Testis (tissue), 2 donors: ENCODE measurements at regions not wholly inside any gene's neighbourhood (a gene's known extent, or its start where the extent isn't known, plus 50 kb on each side); places are given as distances from the start of the nearest gene placed in this dataset.

ENCODE experiments used
- DNase-seq: peaks from one replicate; pipeline ENCODE4 v3.0.0-alpha.2; 2019
- H3K27ac ChIP-seq, 2 donors: fragments of 200-600 bp; sonication (generic); one replicate each; pipeline ENCODE4 v1.5.1; 2019
- H3K27me3 ChIP-seq: fragments of 200-600 bp; sonication (generic); one replicate; pipeline ENCODE4 v1.5.1; 2019
- H3K36me3 ChIP-seq: fragments of 200-600 bp; sonication (generic); one replicate; pipeline ENCODE4 v1.5.1; 2017; ENCODE audit warnings: low read depth; ENCODE audit errors: missing control alignments
- H3K4me1 ChIP-seq: fragments of 200-600 bp; sonication (generic); one replicate; pipeline ENCODE4 v1.5.1; 2019
- H3K4me3 ChIP-seq, 2 donors: fragments of 200-600 bp; sonication (generic); one replicate each; pipeline ENCODE4 v1.5.1; 2017 to 2019
- H3K9me3 ChIP-seq: fragments of 200-600 bp; sonication (generic); one replicate; pipeline ENCODE4 v1.5.1; 2017
- POLR2A ChIP-seq: fragments of 450-650 bp; IDR thresholded peaks from one replicate; pipeline ENCODE4 v1.6.1; 2017; ENCODE audit warnings: antibody characterized with exemption, mild to moderate bottlenecking, moderate library complexity
- whole genome bisulfite sequencing, 2 donors: methylation state at CpG; one replicate each; pipeline ENCODE4 v1.1.5; 2018; 5-methylcytosine and 5-hydroxymethylcytosine counted together
- intact Hi-C: fragments of 100-400 bp; cut with DNase I; formaldehyde crosslinking; loops from one replicate; pipeline ENCODE4 v1.15.1; 2023; ENCODE audit warnings: low total_unique reads
- TF ChIP-seq, protein P1 (sequence below), 3 experiments: fragments of 450-650 bp in 2 of 3; fragments of 200-600 bp in 1 of 3; sonication (generic) in 1 of 3; IDR thresholded peaks; one replicate each; pipeline ENCODE4 v1.5.1; 2016 to 2019; ENCODE audit warnings: antibody characterized with exemption in 3 of 3, mild to moderate bottlenecking in 2 of 3, moderate library complexity in 1 of 3

DNA sequence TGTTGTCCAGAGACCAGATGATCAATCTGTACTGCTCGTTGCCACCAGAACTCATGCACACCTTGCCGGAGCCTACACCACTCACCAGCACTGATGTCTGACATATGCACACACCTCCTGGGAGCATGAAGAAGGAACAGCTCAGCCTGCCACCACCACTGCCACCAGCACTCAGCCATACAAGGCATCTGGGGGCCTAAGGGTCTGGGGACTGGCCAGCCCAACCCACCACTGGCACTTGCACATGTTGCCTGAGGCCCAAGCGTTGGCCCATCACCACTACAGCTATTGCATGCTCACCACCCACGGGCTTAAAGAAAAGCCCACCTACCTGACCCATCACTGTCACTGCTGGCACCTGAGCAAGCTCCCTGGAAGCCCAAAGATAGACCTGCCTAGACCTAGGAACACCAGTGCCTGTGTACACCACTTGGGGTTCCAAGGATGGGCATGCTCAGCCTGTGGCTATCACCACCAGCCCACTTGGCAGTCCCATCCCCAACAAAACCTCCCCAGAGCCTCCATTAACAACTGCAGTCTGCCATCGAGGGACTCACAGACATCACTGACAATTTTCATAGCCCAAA lies 174.3 kb upstream of the GRID2 start:
- DNase-seq, result no peak
- Histone ChIP-seq H3K27me3 (no peaks in the 10 kb centered on the region), H3K36me3 (no peaks in the 10 kb centered on the region), H3K9me3 (no peaks in the 10 kb centered on the region), H3K4me3 (no peak overlapping the region), H3K4me1 (no peaks in the 10 kb centered on the region), H3K27ac (no peak overlapping the region)
- TF ChIP-seq POLR2A, result no peak
- TF ChIP-seq, protein P1, sequence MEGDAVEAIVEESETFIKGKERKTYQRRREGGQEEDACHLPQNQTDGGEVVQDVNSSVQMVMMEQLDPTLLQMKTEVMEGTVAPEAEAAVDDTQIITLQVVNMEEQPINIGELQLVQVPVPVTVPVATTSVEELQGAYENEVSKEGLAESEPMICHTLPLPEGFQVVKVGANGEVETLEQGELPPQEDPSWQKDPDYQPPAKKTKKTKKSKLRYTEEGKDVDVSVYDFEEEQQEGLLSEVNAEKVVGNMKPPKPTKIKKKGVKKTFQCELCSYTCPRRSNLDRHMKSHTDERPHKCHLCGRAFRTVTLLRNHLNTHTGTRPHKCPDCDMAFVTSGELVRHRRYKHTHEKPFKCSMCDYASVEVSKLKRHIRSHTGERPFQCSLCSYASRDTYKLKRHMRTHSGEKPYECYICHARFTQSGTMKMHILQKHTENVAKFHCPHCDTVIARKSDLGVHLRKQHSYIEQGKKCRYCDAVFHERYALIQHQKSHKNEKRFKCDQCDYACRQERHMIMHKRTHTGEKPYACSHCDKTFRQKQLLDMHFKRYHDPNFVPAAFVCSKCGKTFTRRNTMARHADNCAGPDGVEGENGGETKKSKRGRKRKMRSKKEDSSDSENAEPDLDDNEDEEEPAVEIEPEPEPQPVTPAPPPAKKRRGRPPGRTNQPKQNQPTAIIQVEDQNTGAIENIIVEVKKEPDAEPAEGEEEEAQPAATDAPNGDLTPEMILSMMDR (IDR thresholded peaks at IDR 0.05), result no peak
- intact Hi-C loops, result no loop called here
- 82 to 83% methylated on average over 4 to 5 of the region's 5 CpGs for WGBS, 2 donors

DNA sequence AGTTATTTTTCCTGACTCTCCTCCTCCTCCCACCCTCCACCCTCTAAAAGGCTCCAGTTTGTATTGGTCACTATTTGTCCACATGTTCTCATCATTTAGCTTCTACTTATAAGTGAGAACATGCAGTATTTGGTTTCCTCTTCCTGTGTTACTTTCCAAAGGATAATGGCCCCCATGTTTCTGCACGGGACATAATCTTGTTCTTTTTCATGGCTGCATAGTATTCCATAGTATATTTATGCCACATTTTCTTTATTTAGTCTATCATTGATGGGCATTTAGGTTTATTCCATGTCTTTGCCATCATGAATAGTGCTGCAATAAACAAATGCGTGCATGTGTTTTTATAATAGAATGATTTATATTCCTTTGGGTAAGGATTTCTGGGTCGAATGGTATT lies 167.3 kb upstream of the GRID2 start:
- WGBS, 2 donors, result 86 to 91% methylated on average over 3 of the region's 3 CpGs
- DNase-seq, result no peak
- Histone ChIP-seq H3K4me1 (no peaks in the 10 kb centered on the region), H3K27me3 (no peaks in the 10 kb centered on the region), H3K9me3 (no peaks in the 10 kb centered on the region), H3K4me3 (no peak overlapping the region), H3K36me3 (no peaks in the 10 kb centered on the region), H3K27ac (no peak overlapping the region)
- TF ChIP-seq, protein P1 (IDR thresholded peaks at IDR 0.05), result no peak
- TF ChIP-seq POLR2A, result no peak
- intact Hi-C loops, result no loop called here

DNA sequence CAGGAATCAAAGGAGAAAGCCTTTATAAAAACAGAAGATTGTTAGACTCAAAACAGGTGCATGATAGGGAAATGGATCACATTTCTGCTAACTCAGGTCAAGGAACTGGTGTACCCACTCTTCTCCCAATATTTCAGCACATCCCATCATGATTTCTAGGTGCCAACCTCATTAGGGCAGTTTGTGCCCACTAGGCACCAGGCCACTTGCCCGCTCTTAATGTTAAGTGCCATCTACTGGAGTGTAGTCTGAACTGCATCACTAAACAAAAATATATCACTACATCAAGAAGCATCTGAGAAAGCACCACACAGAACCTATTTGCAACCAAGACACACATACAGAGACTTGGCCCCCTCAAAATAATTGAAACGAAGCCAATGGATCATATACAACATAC lies 140.4 kb upstream of the GRID2 start:
- TF ChIP-seq POLR2A, result no peak
- TF ChIP-seq, protein P1 (IDR thresholded peaks at IDR 0.05), result peak in 1 of 3 experiments; percentile 12
- Histone ChIP-seq H3K27me3 (no peaks in the 10 kb centered on the region), H3K4me1 (no peaks in the 10 kb centered on the region), H3K36me3 (no peaks in the 10 kb centered on the region), H3K9me3 (no peaks in the 10 kb centered on the region), H3K4me3 (no peak overlapping the region), H3K27ac (no peak overlapping the region)
- intact Hi-C loops, result no loop called here
- WGBS, 2 donors, result 84 to 92% methylated on average over 2 of the region's 2 CpGs
- DNase-seq, result no peak

DNA sequence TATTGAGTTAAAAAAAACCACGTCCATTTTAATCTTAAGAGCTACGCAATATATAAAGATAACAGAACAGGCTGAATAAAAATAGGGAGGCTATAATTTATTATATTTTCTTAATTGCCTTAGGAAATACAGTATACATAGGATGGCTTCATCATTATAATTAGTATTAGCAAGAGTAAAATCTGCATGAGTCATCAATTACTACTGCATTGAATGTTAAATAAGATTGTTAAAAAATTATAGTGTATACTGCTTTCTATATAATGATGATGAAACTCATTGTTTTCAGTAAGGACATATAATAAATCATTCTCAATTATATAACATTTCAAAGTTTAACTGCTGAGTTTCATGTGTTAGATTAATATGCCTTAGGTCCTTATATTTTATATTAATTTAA lies 133.4 kb upstream of the GRID2 start:
- DNase-seq, result no peak
- H3K4me1 ChIP-seq, result no peaks in the 10 kb centered on the region
- TF ChIP-seq, protein P1 (IDR thresholded peaks at IDR 0.05), result no peak
- TF ChIP-seq POLR2A, result no peak
- WGBS, 2 donors, result 69 to 76% methylated on average over 2 of the region's 2 CpGs
- no peak overlapping the region for H3K27ac ChIP-seq
- H3K4me3 ChIP-seq, result no peak overlapping the region
- no peaks in the 10 kb centered on the region for H3K27me3 ChIP-seq
- H3K36me3 ChIP-seq, result no peaks in the 10 kb centered on the region
- intact Hi-C loops, result no loop called here
- no peaks in the 10 kb centered on the region for H3K9me3 ChIP-seq

DNA sequence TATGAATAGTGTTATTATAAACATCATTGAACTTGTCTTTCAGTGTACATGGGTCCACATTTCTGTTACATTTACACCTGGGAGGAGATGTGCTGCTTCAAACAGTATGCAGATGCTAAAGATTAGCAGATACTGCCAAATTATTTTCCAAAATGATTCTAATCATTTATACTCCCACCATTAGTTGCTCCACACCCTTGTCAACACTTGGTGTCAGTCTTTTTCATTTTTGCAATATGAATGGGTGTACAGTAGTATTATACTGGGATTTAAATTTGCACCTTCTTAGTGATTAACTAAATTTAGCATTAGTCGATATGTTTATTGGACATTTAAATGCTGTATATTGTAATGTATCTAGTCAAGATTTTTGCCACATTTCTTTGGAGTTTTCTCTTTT lies 131.6 kb upstream of the GRID2 start:
- 93 to 94% methylated on average over 1 of the region's 1 CpG for WGBS, 2 donors
- Histone ChIP-seq H3K27me3 (no peaks in the 10 kb centered on the region), H3K36me3 (no peaks in the 10 kb centered on the region), H3K9me3 (no peaks in the 10 kb centered on the region), H3K27ac (no peak overlapping the region), H3K4me3 (no peak overlapping the region), H3K4me1 (no peaks in the 10 kb centered on the region)
- TF ChIP-seq, protein P1 (IDR thresholded peaks at IDR 0.05), result no peak
- TF ChIP-seq POLR2A, result no peak
- intact Hi-C loops, result no loop called here
- DNase-seq, result no peak
